Pancreas (tissue), 10 donors: ENCODE measurements at regions not wholly inside any gene's neighbourhood (a gene's known extent, or its start where the extent isn't known, plus 50 kb on each side); places are given as distances from the start of the nearest gene placed in this dataset.

Source experiments
- ATAC-seq, 4 donors: fragments of 200-7000 bp; cut with Tn5 transposase; one replicate each; pipeline versions ENCODE4 v1.8.0 to v1.9.1; 2020; ENCODE audit warnings: mild to moderate bottlenecking in 4 of 4, moderate library complexity in 4 of 4
- DNase-seq, 6 donors: peaks; one replicate each; pipeline ENCODE4 v3.0.0-alpha.2; 2020
- FAIRE-seq: peaks from 2 replicates; lab custom pipeline; 2012; peaks lifted over from hg19 to GRCh38; lab: Jason Lieb, UNC
- H3K27ac ChIP-seq, 4 donors: fragments of 200-600 bp; sonication (generic); 1 replicate in 3 of 4; 2 replicates in 1 of 4; pipeline versions ENCODE4 v1.5.0 to v1.8.0; 2020
- H3K27me3 ChIP-seq, 4 donors: fragments of 200-600 bp; one replicate each; pipeline ENCODE4 v1.8.0; 2021
- H3K36me3 ChIP-seq, 3 donors: fragments of 200-600 bp; sonication (generic) in 1 of 3; one replicate each; pipeline versions ENCODE4 v1.5.0 to v1.8.0; 2020 to 2021
- H3K4me1 ChIP-seq, 3 donors: fragments of 200-600 bp; one replicate each; pipeline ENCODE4 v1.8.0; 2021
- H3K4me3 ChIP-seq, 4 donors: fragments of 200-600 bp; sonication (generic) in 2 of 4; one replicate each; pipeline versions ENCODE4 v1.5.0 to v1.8.0; 2020 to 2021
- H3K9me3 ChIP-seq, 4 donors: fragments of 200-600 bp; one replicate each; pipeline ENCODE4 v1.8.0; 2021
- CTCF ChIP-seq, 4 donors: fragments of 200-600 bp; sonication (generic) in 3 of 4; IDR thresholded peaks; one replicate each; pipeline versions ENCODE4 v1.5.0 to v1.8.0; 2021; ENCODE audit warnings: antibody characterized with exemption in 4 of 4
- WGBS, 2 donors: extraction: QIAGEN DNeasy Blood & Tissue Kit; methylation state at CpG; one replicate each; pipeline ENCODE4 v1.1.7; 2013; 5-methylcytosine and 5-hydroxymethylcytosine counted together
- intact Hi-C, 3 donors: fragments of 100-400 bp; cut with DNase I; formaldehyde crosslinking; loops; one replicate each; pipeline versions ENCODE4 v1.11.1 to v1.14.2; 2022
- donor health status: healthy with polysubstance abuse.
- donor health status: DM: no; HTN: no; CAD: no; lungs with moderate emphysema.
- donor health status: DM: no; HTN: no; CAD: no.
- donor health status: control.
- donor health status: control.
- donor health status: Bipolar disorder and iron deficiency.
- donor health status: DM: yes; HTN: yes; CAD: no.
- donor health status: DM: no; HTN: no; CAD: no.
- donor health status: DM: no; HTN: no; CAD: no.
- donor health status: DM: yes; HTN: yes; CAD: no.

- no peak overlapping the region for H3K27ac ChIP-seq
- H3K4me3 ChIP-seq: no peak overlapping the region
- no peak for TF ChIP-seq CTCF (IDR thresholded peaks at IDR 0.05)
- no peaks in the 10 kb centered on the region for H3K27me3 ChIP-seq
- FAIRE-seq (no peak), DNase-seq (no peak), ATAC-seq (no peak)
- no peaks in the 10 kb centered on the region for H3K9me3 ChIP-seq
- no peaks in the 10 kb centered on the region for H3K36me3 ChIP-seq
- intact Hi-C loops: no loop called here
- H3K4me1 ChIP-seq: no peaks in the 10 kb centered on the region
- 49 to 51% methylated on average over 3 of the region's 3 CpGs for WGBS, 2 donors
These were observed 546.5 kb upstream of the POU3F2 start for GRCh38 chr6:98287876-98288275.

- H3K9me3 ChIP-seq: no peaks in the 10 kb centered on the region
- TF ChIP-seq CTCF (IDR thresholded peaks at IDR 0.05): no peak
- 22 to 26% methylated on average over 3 of the region's 3 CpGs for WGBS, 2 donors
- no peak for DNase-seq
- no peaks in the 10 kb centered on the region for H3K4me1 ChIP-seq
- H3K27me3 ChIP-seq: no peaks in the 10 kb centered on the region
- H3K4me3 ChIP-seq: no peak overlapping the region
- no peak overlapping the region for H3K27ac ChIP-seq
- intact Hi-C loops: no loop called here
- no peak for FAIRE-seq
- no peaks in the 10 kb centered on the region for H3K36me3 ChIP-seq
- no peak for ATAC-seq
These were observed 541.6 kb upstream of the POU3F2 start for GRCh38 chr6:98292810-98293209.

GRCh38 chr6:98295515-98296175 is 538.7 kb upstream of the POU3F2 start:
- DNase-seq: no peak
- no peaks in the 10 kb centered on the region for H3K4me1 ChIP-seq
- intact Hi-C loops: no loop called here
- no peaks in the 10 kb centered on the region for H3K9me3 ChIP-seq
- H3K27me3 ChIP-seq: no peaks in the 10 kb centered on the region
- no peaks in the 10 kb centered on the region for H3K36me3 ChIP-seq
- no peak overlapping the region for H3K4me3 ChIP-seq
- no peak for ATAC-seq
- 17 to 26% methylated on average over 5 of the region's 5 CpGs for WGBS, 2 donors
- no peak overlapping the region for H3K27ac ChIP-seq
- no peak for TF ChIP-seq CTCF (IDR thresholded peaks at IDR 0.05)
- no peak for FAIRE-seq

GRCh38 chr6:98308564-98308963 is 525.8 kb upstream of the POU3F2 start:
- H3K4me3 ChIP-seq: no peak overlapping the region
- no peaks in the 10 kb centered on the region for H3K36me3 ChIP-seq
- DNase-seq: no peak
- no peak for FAIRE-seq
- 74 to 80% methylated on average over 4 of the region's 4 CpGs for WGBS, 2 donors
- H3K4me1 ChIP-seq: no peaks in the 10 kb centered on the region
- no peak for TF ChIP-seq CTCF (IDR thresholded peaks at IDR 0.05)
- no peak overlapping the region for H3K27ac ChIP-seq
- intact Hi-C loops: no loop called here
- no peaks in the 10 kb centered on the region for H3K27me3 ChIP-seq
- no peak for ATAC-seq
- no peaks in the 10 kb centered on the region for H3K9me3 ChIP-seq

- no peaks in the 10 kb centered on the region for H3K27me3 ChIP-seq
- no peak for FAIRE-seq
- no peak for TF ChIP-seq CTCF (IDR thresholded peaks at IDR 0.05)
- no peaks in the 10 kb centered on the region for H3K4me1 ChIP-seq
- intact Hi-C loops: no loop called here
- H3K9me3 ChIP-seq: no peaks in the 10 kb centered on the region
- no peak overlapping the region for H3K4me3 ChIP-seq
- DNase-seq: no peak
- no peak overlapping the region for H3K27ac ChIP-seq
- no peak for ATAC-seq
- WGBS, 2 donors: 38 to 46% methylated on average over 5 of the region's 5 CpGs
- H3K36me3 ChIP-seq: no peaks in the 10 kb centered on the region
These were observed 523.9 kb upstream of the POU3F2 start for GRCh38 chr6:98310443-98310842.
